HepG2 (cell line): ENCODE measurements at regions not wholly inside any gene's neighbourhood (a gene's known extent, or its start where the extent isn't known, plus 50 kb on each side); places are given as distances from the start of the nearest gene placed in this dataset.

Experiments
- CEBPZ ChIP-seq: IDR thresholded peaks from 2 replicates; pipeline ENCODE4 v1.6.1; 2012; ENCODE audit warnings: low read length, improper control_type of control experiment
- CTCF ChIP-seq: sonication (generic); formaldehyde crosslinking; IDR thresholded peaks from 2 replicates; pipeline ENCODE4 v1.5.0; 2020; ENCODE audit warnings: mild to moderate bottlenecking, missing genetic modification reagents, moderate library complexity
- KIAA2018 ChIP-seq: sonication (generic); formaldehyde crosslinking; IDR thresholded peaks from 2 replicates; pipeline ENCODE4 v1.5.0; 2020; ENCODE audit warnings: mild to moderate bottlenecking, missing genetic modification reagents, borderline replicate concordance
- MAX ChIP-seq: IDR thresholded peaks from 2 replicates; pipeline ENCODE4 v1.6.1; 2012; ENCODE audit warnings: inconsistent platforms
- RAD51 ChIP-seq: fragments of 450-650 bp; IDR thresholded peaks from 2 replicates; pipeline ENCODE4 v1.6.1; 2016; ENCODE audit warnings: borderline replicate concordance
- SNRNP70 ChIP-seq: fragments of 200-400 bp; formaldehyde crosslinking; IDR thresholded peaks from 2 replicates; pipeline ENCODE4 v1.6.1; 2017; ENCODE audit warnings: mild to moderate bottlenecking, low read depth, low read length, moderate library complexity
- TCF12 ChIP-seq, 2 experiments: fragments of 450-650 bp in 1 of 2; sonication (generic) in 1 of 2; formaldehyde crosslinking in 1 of 2; IDR thresholded peaks; 2 replicates each; pipeline versions ENCODE4 v1.6.1 to v1.8.0; 2017 to 2022; ENCODE audit warnings: antibody characterized with exemption in 1 of 2, mild to moderate bottlenecking in 1 of 2, missing genetic modification reagents in 1 of 2, moderate library complexity in 1 of 2
- TP53 ChIP-seq: sonication (generic); formaldehyde crosslinking; conservative IDR thresholded peaks from 2 replicates; pipeline ENCODE4 v1.4.0; 2020; ENCODE audit warnings: missing genetic modification reagents
- ZFP37 ChIP-seq: sonication (generic); formaldehyde crosslinking; IDR thresholded peaks from 2 replicates; pipeline ENCODE4 v1.4.0; 2020; ENCODE audit warnings: missing genetic modification reagents, borderline replicate concordance
- ZNF768 ChIP-seq: sonication (generic); formaldehyde crosslinking; IDR thresholded peaks from 2 replicates; pipeline ENCODE4 v1.4.0; 2020; ENCODE audit warnings: missing genetic modification reagents
- ZNF780A ChIP-seq: sonication (generic); formaldehyde crosslinking; IDR thresholded peaks from 2 replicates; pipeline ENCODE4 v1.8.0; 2022; ENCODE audit warnings: mild to moderate bottlenecking, missing genetic modification reagents, moderate library complexity

GRCh38 chr3:150296966-150297365, 111.1 kb upstream of the TSC22D2 start:
- TF ChIP-seq TP53 (CRISPR knock-in tag) (no peak), TCF12 (IDR thresholded peaks at IDR 0.05) (no peak), TCF12 (CRISPR knock-in tag; IDR thresholded peaks at IDR 0.05) (no peak), ZNF768 (no peak), RAD51 (no peak), CTCF (CRISPR knock-in tag) (no peak), ZFP37 (CRISPR knock-in tag) (no peak), ZNF780A (CRISPR knock-in tag) (no peak), SNRNP70 (no peak), MAX (no peak), CEBPZ (no peak), KIAA2018 (CRISPR knock-in tag) (no peak)
